Skeletal muscle cell (primary cell): ENCODE measurements at regions not wholly inside any gene's neighbourhood (a gene's known extent, or its start where the extent isn't known, plus 50 kb on each side); places are given as distances from the start of the nearest gene placed in this dataset.
"Not testable (repeated sequence)": the region's sequence is repeated elsewhere in the genome, so short reads cannot be mapped to it uniquely, and the experiment has no call there.

ENCODE experiments used
- DNase-seq: peaks from one replicate; pipeline ENCODE4 v3.0.0-alpha.2; 2010; ENCODE audit warnings: low read depth
- H3K4me3 ChIP-seq: 2 replicates; pipeline ENCODE4 v1.5.1; 2011; ENCODE audit warnings: low read depth, mild to moderate bottlenecking, control low read depth, low read length, moderate library complexity

- DNase-seq, result no peak
- H3K4me3 ChIP-seq, result no peak overlapping the region
These were observed 148.2 kb downstream of the TRIM27 start for GRCh38 chr6:28775405-28776129.

GRCh38 chr6:28776269-28777146, 147.3 kb downstream of the TRIM27 start:
- H3K4me3 ChIP-seq, result no peak overlapping the region

GRCh38 chr6:28777147-28777461, 146.7 kb downstream of the TRIM27 start:
- DNase-seq, result no peak
- no peak overlapping the region for H3K4me3 ChIP-seq

More at GRCh38 chr6:28776269-28777146, 147.3 kb downstream of the TRIM27 start:
- DNase-seq, result no peak

GRCh38 chr6:28782113-28782673, 141.6 kb downstream of the TRIM27 start:
- no peak overlapping the region for H3K4me3 ChIP-seq
- no peak for DNase-seq

- DNase-seq, result no peak
- no peak overlapping the region for H3K4me3 ChIP-seq
These were observed 137.7 kb downstream of the TRIM27 start for GRCh38 chr6:28785962-28786679.

- peak overlapping the region; percentile 53 for H3K4me3 ChIP-seq
- DNase-seq, result no peak
These were observed 134.2 kb downstream of the TRIM27 start for GRCh38 chr6:28789553-28790083.

- no peak for DNase-seq
- no peak overlapping the region for H3K4me3 ChIP-seq
These were observed 132.8 kb downstream of the TRIM27 start for GRCh38 chr6:28791002-28791383.

GRCh38 chr6:28794175-28795002, 129.4 kb downstream of the TRIM27 start:
- H3K4me3 ChIP-seq, result peak overlapping the region; percentile 42
- no peak for DNase-seq

GRCh38 chr6:28800647-28801046, 123.1 kb downstream of the TRIM27 start:
- not testable (repeated sequence) for H3K4me3 ChIP-seq

GRCh38 chr6:28802417-28803336, 121.1 kb downstream of the TRIM27 start:
- no peak for DNase-seq
- peak overlapping the region; percentile 12 for H3K4me3 ChIP-seq

More at GRCh38 chr6:28800647-28801046, 123.1 kb downstream of the TRIM27 start:
- DNase-seq, result not testable (repeated sequence)

- peak overlapping the region; percentile 12 for H3K4me3 ChIP-seq
These were observed 120.5 kb downstream of the TRIM27 start for GRCh38 chr6:28803337-28803709.

GRCh38 chr6:28807682-28808280, 116.0 kb downstream of the TRIM27 start:
- DNase-seq, result no peak
- peak overlapping the region; percentile 33 for H3K4me3 ChIP-seq

More at GRCh38 chr6:28803337-28803709, 120.5 kb downstream of the TRIM27 start:
- no peak for DNase-seq

- peak overlapping the region; percentile 33 for H3K4me3 ChIP-seq
- DNase-seq, result no peak
These were observed 115.4 kb downstream of the TRIM27 start for GRCh38 chr6:28808383-28808782.

GRCh38 chr6:28809947-28810658, 113.7 kb downstream of the TRIM27 start:
- peak overlapping the region; percentile 44 for H3K4me3 ChIP-seq
- DNase-seq, result no peak

- peak overlapping the region; percentile 44 for H3K4me3 ChIP-seq
- no peak for DNase-seq
These were observed 113.1 kb downstream of the TRIM27 start for GRCh38 chr6:28810659-28811053.

GRCh38 chr6:28811873-28812272, 111.9 kb downstream of the TRIM27 start:
- H3K4me3 ChIP-seq, result no peak overlapping the region
- DNase-seq, result no peak
